COR-L47 (cell line): ENCODE measurements at regions not wholly inside any gene's neighbourhood (a gene's known extent, or its start where the extent isn't known, plus 50 kb on each side); places are given as distances from the start of the nearest gene placed in this dataset.
"Not testable (repeated sequence)": the region's sequence is repeated elsewhere in the genome, so short reads cannot be mapped to it uniquely, and the experiment has no call there.

Source experiments
- DNase-seq: peaks from one replicate; lab custom pipeline; 2025; lab: John Stamatoyannopoulos, UW

DNA sequence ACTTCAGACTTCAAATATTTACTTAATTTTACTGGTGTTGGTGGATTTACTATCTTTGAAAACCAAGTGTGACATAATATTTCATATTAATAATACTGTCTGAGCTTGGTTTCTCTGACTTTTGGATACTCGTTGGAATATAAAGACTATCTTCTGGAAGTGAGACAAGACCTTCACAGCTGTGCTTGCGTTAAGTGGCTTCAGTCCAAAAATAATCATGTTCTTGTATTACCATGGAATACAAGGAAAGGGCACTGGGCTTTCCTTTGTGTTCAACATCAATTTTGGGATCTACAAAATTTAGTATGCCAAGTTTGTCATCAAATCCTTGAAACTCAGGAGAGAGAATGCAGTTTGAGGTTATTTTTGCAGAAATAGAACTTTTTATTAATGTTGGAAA lies 712.4 kb upstream of the LCORL start:
- DNase-seq = peak; percentile 41

DNA sequence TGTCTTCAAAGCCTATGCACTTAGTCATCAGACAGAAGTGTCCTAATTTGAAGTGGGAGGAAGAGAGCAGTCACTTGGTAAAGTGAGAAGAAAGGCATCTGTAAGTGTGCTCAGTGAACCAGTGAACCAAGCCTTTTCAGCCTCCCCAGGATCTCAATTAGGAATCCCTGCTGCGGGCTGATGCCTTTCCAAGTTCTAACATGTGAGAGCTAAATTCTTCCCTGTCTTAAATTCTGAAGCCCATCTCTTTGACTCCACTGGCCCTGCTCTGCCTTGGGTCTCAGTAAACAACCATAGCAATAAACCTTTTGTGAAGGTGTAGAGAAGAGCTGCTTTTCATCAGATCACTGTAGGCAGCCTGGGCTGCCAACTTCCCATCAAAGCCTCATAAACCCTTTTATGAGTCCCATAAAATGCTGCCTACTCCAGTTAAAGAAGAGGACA lies 701.2 kb upstream of the LCORL start:
- no peak for DNase-seq

DNA sequence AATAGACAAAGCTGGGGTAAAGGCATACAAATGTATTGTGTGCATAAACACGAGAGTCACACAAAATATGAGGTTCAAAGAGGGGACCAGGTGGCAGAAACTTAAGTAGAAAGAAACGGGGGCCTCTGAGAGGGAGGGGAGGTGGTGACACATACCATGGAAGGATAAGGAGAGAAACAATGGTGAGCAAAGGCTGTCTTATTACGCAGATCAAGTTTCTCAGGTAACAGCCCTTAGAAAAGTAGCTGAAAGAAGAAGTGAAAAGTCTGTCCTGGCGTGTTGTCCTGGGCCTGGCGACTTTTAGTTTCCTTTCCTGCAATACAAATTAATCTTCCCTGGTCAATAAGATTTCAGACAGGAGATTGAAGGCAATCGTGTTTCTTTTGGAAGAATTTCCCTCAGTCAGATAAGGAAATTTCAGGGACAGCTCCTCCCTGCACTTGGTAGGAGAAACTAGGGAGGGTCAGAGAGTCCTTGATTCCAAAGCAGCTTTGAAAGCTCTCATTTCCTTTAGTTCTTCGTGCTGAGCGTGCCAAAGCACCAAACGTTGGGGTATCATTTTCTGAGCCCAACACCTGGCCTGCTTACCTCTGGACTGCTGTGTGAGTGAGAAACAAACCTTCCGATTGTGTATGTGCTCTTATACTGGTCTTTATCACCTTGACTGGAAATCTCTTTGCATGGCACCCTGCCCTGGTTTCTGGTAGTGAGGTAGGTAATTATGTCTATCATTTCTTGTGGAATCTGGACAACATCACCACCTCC lies 676.7 kb upstream of the LCORL start:
- DNase-seq = no peak

DNA sequence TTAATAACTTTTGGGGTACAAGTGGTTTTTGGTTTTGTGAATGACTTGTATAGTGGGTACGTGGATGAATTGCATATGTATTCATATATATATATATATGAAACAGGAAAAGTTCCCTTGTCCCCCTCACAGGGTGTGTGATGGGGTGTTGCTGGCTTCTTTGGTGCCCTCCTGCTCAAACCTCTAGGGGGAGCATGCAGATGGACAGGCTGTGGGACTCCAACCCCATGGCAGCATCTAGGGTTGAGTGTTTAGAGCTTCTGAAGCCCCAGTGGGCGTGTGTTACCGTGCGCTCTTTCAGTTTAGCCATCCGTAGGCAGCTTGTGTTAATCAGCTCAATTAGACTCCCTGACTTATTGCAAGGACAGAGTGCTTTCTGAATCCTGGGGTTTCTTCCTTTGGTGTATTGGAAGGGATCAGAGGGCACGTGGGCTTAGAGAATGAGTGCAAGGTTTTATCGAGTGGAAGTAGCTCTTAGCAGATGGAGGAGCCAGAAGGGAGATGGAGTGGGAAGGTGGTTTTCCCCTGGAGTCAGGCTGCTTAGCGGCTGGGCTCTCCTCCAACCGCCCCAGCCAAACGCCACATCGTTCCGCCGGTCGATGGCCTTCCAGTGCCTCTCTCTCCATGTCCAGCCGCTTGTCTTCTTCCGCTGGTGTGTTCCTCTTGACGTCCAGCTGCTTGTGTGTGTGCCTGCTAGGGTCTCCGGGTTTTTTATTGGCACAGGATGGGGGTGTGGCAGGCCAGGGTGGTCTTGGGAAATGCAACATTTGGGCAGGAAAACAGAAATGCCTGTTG lies 674.4 kb upstream of the LCORL start:
- DNase-seq = no peak

DNA sequence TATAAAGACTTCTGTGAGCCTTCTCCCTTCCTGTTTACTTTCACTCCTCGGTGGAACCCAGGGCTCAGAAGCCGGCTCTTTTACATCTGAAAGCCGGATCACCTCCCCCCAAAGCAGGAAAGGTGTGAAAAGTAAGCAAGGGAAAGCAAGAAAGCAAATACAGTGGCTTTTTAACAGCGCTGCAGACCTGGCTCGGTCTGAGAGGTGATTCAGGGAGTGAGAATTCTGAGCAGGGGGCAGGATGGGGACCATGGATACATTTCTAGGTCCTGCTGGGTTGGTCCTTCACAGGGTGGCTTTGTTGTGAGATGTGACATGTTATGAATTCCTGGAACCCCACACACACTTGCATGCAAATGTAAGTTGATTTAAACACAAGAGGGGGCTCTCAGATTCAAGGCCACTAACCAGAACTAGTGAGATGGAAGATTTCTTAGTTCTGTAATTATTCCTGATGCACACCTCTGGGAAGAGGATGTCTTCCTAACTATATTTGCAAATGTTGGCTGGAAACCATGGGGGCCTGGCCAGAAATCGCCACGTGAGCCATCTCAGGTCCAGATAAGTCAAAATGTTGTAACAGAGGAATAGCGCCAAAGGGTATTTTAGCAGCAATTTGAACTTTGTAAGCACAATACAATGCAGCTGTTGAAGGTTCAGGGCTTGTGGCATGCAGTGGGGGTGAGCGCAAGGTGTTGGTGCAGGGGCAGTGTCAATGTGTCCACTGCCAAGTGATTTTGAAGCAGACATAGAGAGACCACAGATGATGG lies 670.1 kb upstream of the LCORL start:
- DNase-seq = no peak

DNA sequence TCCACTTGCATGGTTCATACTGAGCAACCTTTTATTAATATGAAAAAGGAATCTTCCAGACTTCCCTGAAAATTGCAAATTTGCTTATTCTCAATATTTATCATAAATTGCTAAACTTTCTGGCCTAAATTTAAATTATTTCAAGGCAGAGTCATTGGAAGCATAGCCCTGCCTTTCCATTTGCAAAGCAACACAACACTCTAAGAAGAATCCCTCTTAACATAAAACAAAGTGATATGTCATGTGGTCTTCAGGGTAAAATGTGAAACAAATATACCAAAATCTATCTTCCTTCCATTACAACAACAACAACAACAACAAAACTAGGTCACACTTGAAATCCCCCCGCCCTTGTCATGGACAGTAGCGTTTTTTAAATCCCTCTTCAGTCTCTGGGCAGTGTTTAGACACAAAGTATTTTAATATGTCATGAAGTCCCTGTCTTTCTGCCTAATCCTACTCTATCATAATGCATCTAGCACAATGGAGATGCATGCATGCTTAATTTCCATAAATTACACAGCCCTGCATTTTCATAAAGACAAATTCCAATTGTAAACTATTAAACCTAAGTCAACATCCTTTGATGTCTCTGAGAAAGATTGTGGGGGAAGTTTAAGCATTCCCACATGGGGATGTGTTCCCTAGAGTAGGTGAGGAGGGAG lies 668.9 kb upstream of the LCORL start:
- no peak for DNase-seq

DNA sequence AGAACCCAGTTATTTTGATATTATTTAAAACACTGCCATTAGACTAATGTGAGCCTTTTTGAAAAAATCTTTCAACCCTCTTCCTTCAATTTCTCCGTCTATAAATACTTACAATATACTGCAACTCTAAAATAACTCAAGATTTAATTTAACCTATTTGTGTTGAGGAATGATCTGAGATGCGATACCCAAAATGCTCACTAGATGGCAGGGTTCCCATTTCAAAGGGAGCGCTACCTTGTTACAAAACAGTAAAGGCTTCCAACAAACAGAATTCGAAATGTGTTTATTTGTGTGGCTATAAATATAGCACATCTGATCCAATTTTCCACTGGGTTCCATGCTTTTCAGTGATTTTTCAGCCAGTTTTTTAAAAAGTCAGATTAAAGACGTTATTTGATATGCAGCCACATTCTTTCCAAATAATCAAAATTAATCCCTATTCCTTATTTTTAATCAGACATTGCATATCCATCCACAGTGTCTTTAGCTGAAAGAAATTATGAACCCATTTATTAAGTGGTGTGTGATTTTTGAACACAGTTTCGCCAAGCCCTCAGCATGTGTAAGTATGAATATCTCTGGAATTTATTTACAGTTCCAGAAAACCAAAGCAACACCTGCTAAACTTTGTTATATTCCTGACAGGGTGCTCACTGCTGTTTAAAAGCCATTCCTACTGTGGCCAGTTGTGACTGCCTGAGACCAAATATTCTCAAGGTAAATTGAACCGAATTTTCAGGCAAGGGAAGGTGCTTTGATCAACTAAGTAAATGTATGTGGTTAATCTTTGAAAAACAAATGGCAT lies 668.0 kb upstream of the LCORL start:
- DNase-seq = peak; percentile 25

DNA sequence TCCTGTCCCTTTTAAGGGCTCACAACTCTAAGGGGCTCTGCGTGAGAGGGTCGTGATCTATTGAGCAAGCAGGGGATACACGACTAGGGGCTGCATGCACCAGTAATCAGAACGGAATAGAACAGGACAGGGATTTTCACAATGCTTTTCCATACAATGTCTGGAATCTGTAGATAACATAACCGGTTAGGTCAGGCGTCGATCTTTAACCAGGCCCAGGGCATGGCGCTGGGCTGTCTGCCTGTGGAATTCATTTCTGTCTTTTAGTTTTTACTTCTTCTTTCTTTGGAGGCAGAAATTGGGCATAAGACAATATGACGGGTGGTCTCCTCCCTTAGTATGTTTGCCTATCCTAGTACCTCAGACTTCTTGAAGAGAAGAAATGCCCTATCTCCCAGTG lies 666.8 kb upstream of the LCORL start:
- not testable (repeated sequence) for DNase-seq

DNA sequence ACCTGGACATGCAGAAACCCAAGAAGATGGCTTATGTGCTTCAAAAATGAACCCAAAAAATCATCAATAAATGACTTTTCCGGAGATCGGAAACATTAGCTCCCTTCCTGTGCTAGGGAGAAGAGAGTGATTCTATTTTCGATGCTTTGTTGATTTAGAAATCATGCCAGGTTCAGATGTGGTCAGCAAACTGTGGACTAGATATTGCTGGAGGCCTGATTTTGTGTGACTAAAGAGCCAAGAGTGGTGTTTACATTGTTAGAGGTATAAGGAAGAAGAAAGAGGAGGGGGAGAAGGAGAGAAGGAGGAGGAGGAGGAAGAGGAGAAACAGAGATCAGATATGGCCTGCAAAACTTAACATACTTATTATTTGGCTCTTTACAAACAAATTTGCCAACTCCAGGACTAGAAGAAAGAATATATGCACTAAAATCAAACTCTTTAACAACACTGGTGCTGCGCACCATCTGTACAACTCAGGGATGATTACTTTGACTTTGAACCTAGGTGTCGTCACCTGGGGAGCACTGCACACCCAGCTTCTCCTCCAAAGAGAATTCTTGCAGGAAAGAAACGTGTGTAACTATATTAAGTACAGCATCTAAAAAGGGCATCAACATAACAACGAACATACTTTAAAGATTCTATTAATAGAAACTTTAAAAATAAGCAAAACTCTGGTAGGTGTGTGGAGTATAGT lies 664.9 kb upstream of the LCORL start:
- DNase-seq = no peak

DNA sequence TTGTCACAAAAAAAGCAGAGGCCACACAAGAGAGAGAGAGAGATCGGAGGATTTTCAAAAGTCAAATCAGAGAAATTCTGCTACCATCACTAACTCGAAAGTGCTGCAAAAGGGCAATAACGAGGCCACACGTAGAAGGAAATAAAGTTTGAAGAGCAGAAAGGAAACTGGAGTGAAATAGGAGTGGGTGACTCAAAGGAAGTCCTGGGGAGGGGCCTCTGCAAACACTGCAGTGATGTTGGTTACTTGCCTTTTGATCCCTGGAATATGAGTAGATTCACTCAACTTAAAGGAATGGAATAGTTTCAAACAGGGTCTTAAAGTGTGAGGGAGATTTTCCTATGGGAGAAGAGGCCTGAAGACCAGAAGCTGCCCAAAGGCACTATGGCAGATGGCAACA lies 663.4 kb upstream of the LCORL start:
- DNase-seq = no peak

DNA sequence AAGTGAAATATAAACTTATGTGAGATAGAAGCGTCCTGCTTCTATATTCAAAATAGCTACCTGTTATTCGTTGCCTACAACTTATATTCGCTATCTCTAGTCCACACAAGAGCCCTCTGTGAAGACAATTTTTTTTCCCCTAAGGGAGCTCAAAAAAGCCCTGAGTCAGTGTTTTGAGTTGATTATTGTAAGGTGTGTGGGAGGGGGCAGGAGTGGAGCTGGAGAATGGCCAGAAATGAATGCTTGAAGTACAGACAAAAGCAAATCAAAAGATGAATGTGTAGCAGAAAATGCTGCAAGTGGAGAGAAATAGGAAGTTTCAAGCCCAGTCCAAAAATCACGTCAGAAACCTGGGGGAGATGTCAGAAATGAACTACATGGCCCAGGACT lies 655.0 kb upstream of the LCORL start:
- DNase-seq = no peak

DNA sequence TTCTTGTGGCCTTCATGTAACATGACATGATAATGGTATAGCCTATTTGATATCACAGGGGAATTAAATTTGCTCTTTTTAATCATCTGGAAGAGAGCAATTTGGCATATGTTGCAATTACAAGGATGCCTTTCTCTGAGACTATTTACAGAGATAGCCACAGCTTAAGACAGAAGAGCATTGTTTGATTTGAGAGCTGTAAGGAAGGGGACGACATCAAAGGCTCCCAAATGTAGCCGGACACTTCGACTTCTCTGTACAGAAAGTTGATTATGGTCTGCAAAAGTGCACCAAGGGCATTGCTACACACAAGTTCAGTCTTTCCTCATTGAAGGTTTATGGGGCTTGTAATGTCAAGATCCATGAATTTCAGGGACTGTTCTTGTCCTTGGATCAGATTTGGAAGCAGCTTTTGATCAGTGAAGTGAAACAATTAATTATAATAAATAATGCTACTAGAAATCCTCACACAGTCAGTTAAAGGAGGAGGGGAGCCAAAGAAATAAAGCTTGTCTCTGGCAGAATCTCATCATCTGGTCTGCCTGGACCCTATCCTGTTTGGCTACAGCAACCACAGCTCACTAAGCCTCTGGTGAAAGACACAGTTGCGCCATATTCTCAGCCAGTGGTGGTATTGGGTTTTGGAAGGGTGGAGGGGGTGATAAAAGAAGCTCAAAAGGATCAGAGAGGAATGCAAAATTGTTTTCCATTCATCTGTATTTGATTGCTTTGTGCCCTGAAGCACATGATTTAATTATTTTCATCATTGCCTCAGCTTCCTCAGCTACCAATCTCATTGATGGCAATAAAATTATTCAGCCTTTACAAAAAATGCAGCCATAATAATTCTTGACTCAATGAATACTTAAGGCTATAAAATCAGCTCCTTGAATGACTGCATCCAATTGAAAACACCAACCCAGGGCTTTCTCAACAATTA lies 654.3 kb upstream of the LCORL start:
- DNase-seq = no peak

DNA sequence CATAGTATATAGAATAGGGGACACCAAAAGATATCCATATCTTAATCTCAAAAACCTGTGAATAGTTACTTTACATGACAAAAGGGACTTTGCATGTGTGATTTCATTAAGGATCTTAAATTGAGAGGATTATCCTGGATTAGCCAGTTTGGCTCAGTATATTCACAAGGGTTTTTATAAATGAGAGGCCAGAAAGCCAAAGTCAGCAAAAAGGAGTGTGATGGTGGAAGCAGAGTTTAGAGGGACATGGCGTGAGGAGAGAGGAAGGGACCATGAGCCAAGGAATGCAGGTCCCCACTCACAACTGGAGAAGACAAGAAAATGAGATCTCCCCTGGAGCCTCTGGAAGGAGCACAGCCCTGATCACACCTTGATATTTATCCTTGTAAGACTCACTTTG lies 648.5 kb upstream of the LCORL start:
- no peak for DNase-seq

DNA sequence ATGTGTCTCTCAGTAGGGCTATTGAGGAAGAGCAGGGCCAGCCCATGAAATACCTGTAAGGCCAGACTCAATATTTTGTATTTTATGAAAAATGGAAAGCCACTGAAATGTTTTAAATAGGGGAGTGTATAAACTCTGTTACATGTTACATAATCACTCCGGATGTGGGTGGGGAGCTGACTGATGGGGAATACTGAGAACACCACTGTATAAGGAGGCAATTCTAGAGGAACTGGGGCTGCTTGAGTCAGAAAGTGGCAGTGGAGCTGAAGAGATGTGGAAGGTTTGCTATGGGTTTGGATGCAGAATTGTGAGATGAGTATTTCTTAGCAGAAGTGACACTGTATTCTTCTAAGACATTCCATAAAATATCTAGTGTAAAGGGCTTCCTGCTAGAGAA lies 647.8 kb upstream of the LCORL start:
- no peak for DNase-seq

DNA sequence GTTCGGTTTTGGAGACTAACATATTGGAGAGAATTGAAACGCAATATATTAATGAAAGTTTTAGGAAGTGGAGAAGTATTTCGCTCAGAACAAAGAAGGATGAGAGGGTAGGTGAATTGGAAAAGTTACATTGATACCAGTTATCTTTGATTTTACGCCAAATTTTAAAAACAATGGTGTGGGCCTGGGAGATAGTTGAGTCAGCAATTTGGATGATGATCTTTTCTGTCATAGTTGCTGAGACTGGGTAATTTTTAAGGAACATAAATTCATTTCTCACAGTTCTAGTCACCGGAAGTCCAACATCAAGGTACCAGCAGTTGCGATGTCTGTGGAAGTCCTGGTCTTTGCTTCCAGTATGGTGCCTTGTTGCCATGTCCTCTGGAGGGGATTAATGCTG lies 644.8 kb upstream of the LCORL start:
- DNase-seq = no peak

DNA sequence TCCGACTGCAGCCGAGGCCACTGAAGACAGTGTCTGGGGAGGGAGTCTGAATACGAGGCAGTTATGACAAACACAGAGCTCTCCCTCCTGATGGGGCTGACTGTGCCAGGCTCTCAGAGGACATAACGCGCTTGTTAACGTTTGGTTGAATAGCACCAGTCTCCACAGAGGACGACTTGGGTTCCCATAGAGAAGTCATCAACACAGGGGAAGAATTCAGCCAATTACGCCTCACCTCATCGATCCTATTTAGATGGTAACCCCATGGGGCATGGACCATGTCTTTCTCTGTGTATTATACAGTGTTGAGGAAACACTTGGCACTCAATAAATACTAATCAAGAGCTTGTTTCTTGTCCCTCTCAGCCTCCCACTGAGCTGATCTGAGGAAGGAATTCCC lies 642.6 kb upstream of the LCORL start:
- DNase-seq = no peak

DNA sequence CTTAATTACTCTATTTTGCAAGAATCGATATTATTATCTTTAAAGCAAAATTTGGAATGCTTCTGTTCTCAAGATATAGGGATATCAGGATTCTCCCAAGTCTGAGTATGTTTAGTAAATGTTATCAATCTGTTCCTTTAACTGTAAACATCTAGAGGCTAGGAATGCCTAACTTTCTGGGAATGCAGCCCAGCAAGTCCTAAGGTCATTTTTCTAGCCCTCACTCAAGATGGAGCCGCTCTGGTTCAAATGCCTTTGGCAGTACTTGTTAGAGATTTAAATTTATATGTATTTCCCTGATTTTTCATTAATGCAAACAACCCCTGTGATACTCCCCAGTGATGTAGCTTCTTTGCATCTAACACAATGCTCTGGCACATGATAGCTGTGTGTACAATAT lies 623.8 kb upstream of the LCORL start:
- no peak for DNase-seq

DNA sequence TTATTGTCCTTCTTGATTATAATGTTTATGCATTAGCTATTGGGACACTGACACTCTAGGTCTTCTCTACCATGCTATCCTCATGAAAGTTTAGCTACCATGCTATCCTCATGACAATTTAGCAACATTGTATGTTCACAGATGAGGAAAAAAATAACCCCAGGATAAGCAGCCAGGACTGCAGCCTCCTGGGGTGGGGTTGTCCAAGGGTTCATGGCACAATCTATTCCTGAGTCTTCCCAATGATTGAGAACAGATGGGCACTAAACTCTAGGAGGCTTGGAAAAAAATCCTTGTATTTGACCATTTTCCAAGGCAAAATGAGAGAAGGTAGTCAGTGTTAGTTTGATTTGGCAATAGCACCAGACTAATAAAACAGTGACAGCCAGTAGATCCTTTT lies 619.8 kb upstream of the LCORL start:
- DNase-seq = no peak

DNA sequence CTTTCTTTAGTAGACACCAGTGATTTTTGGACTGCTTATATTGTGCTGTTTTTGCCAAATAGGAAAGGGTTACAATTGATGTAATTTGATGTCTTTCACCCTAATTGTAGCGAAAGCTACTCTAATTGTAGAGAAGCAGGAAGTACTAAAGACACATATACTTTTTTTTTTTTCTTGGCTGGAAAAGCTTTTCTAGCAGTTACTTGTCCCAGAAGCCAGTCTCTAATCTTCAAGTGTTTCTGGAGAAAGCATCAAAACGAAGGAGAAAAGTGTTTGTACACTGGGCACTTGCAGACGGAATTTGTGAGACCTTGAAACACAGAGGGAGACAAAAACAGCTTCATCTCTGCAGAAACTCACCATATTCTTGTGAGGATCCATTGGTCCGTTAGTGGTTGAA lies 616.5 kb upstream of the LCORL start:
- no peak for DNase-seq
